WERI-Rb-1 (cell line): ENCODE measurements at regions not wholly inside any gene's neighbourhood (a gene's known extent, or its start where the extent isn't known, plus 50 kb on each side); places are given as distances from the start of the nearest gene placed in this dataset.

Experiments
- DNase-seq: peaks from one replicate; pipeline ENCODE4 v3.0.0-alpha.2; 2020
- H3K27ac ChIP-seq: fragments of 250-450 bp; sonication (Bioruptor Pico); 2 replicates; pipeline ENCODE4 v1.5.1; 2020; ENCODE audit warnings: mild to moderate bottlenecking, moderate library complexity
- H3K27me3 ChIP-seq: fragments of 250-450 bp; sonication (Bioruptor Pico); 2 replicates; pipeline ENCODE4 v1.5.1; 2021; ENCODE audit warnings: mild to moderate bottlenecking, low read depth, moderate library complexity; ENCODE audit not compliant: insufficient read depth, severe bottlenecking
- H3K36me3 ChIP-seq: fragments of 250-450 bp; sonication (Bioruptor Pico); 2 replicates; pipeline ENCODE4 v1.5.1; 2020; ENCODE audit warnings: mild to moderate bottlenecking, moderate library complexity
- H3K4me3 ChIP-seq: 2 replicates; pipeline ENCODE4 v1.5.1; 2011; ENCODE audit warnings: low read depth, mild to moderate bottlenecking, control low read depth, low read length
- H3K9me3 ChIP-seq: fragments of 250-450 bp; sonication (Bioruptor Pico); 2 replicates; pipeline ENCODE4 v1.5.1; 2021; ENCODE audit warnings: mild to moderate bottlenecking, moderate library complexity; ENCODE audit not compliant: severe bottlenecking
- CTCF ChIP-seq: IDR thresholded peaks from 2 replicates; pipeline ENCODE4 v1.5.1; 2011; ENCODE audit warnings: low read depth, mild to moderate bottlenecking, control low read depth, inconsistent platforms, low read length

GRCh38 chr22:47449508-47450270 is 687.2 kb downstream of the TBC1D22A start:
- H3K27ac ChIP-seq: peak overlapping the region; percentile 49
- H3K36me3 ChIP-seq: no peaks in the 10 kb centered on the region
- no peaks in the 10 kb centered on the region for H3K27me3 ChIP-seq
- DNase-seq: peak; percentile 63
- H3K4me3 ChIP-seq: no peak overlapping the region
- peaks cover 7% of the 10 kb centered on the region for H3K9me3 ChIP-seq
- no peak for TF ChIP-seq CTCF

- Histone ChIP-seq H3K27ac (no peak overlapping the region; the same call in 1 of the 2 replicates), H3K36me3 (no peaks in the 10 kb centered on the region), H3K27me3 (no peaks in the 10 kb centered on the region), H3K4me3 (no peak overlapping the region), H3K9me3 (no peaks in the 10 kb centered on the region)
- no peak for TF ChIP-seq CTCF
- no peak for DNase-seq
Measured at GRCh38 chr22:47448231-47449223, 686.1 kb downstream of the TBC1D22A start.

- Histone ChIP-seq H3K27me3 (no peaks in the 10 kb centered on the region), H3K9me3 (peaks cover 3% of the 10 kb centered on the region), H3K27ac (no peak overlapping the region), H3K36me3 (no peaks in the 10 kb centered on the region), H3K4me3 (no peak overlapping the region)
- no peak for TF ChIP-seq CTCF
- DNase-seq: no peak
Measured at GRCh38 chr22:47446821-47447810, 684.7 kb downstream of the TBC1D22A start.

GRCh38 chr22:47446331-47446730 is 683.9 kb downstream of the TBC1D22A start:
- H3K4me3 ChIP-seq: no peak overlapping the region
- H3K27me3 ChIP-seq: no peaks in the 10 kb centered on the region
- no peak for DNase-seq
- no peaks in the 10 kb centered on the region for H3K36me3 ChIP-seq
- H3K9me3 ChIP-seq: peaks cover 7% of the 10 kb centered on the region
- no peak overlapping the region for H3K27ac ChIP-seq
- no peak for TF ChIP-seq CTCF

GRCh38 chr22:47445716-47446290 is 683.4 kb downstream of the TBC1D22A start:
- H3K4me3 ChIP-seq: no peak overlapping the region
- no peaks in the 10 kb centered on the region for H3K36me3 ChIP-seq
- no peak for DNase-seq
- H3K27me3 ChIP-seq: no peaks in the 10 kb centered on the region
- peaks cover 9% of the 10 kb centered on the region for H3K9me3 ChIP-seq
- H3K27ac ChIP-seq: no peak overlapping the region
- TF ChIP-seq CTCF: no peak
